Stimulated activated CD4-positive, alpha-beta T cell treated with anti-CD3 and anti-CD28 coated beads, Interleukin-4, amount 100 ng/mL, for 4 hours (primary cell): ENCODE measurements at regions not wholly inside any gene's neighbourhood (a gene's known extent, or its start where the extent isn't known, plus 50 kb on each side); places are given as distances from the start of the nearest gene placed in this dataset.
A peak's percentile ranks its signal among the peaks of the same experiment; 100 is the strongest.
"Not testable (repeated sequence)": the region's sequence is repeated elsewhere in the genome, so short reads cannot be mapped to it uniquely, and the experiment has no call there.

ENCODE experiments used
- DNase-seq, 2 experiments: peaks; one replicate each; pipeline ENCODE4 v3.0.0-alpha.2; 2020

DNA sequence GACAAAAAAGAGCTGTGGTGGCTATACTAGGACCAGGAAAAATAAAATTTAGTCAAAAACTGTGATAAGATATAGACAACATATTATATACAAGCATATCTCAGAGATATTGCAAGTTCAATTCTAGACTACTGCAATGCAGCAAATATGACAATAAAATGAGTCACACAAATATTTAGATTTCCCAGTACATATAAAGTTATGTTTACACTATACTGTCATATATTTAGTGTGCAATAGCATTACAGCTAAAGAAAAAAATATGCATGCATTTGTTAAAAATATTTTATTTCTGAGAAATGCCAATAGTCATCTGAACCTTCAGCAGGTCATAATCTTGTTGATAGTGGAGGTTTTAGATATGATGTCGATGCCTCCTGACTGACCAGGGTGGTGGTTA lies 72.1 kb downstream of the AKR1C4 start:
- no peak for DNase-seq

DNA sequence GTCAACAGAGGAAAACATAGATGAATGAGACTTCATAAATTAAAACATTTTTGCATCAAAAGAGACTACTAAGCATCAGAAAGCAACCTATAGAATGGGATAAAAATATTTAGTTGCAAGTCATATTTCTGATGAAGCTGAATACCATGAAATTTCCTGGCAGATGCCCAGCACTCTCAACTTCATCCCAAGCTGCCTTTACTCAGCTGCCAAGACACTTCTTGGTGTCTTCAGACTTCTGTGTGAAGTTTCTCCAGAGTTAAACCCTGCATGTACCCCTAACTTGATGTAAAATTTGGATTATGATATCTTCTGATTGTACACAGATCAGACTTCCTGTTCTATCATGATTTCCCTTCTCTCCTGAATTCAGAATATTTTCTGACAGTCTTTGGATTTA lies 73.2 kb downstream of the AKR1C4 start:
- no peak for DNase-seq

DNA sequence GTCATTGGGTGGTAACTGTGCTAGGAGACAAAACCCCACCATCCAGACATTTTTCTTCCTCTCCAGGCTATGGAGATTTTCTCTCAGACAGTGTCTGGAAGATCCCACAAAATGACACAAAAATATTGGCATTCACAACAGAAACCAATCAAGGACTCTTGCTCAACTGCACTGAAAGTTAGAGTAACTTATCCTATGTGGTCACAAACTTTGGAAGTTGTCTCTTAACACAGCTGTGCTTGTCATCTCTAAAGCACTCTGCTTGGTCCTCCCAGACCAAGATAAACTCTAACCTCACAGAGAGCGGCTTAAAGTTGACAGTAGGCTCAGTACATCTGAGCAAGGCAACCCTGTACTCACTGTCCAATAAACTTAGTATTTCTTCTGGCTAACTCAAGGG lies 74.9 kb downstream of the AKR1C4 start:
- DNase-seq: no peak

- no peak for DNase-seq
These were observed 75.6 kb downstream of the AKR1C4 start for GRCh38 chr10:5272065-5272803.

GRCh38 chr10:5274795-5275194 lies 78.2 kb downstream of the AKR1C4 start:
- no peak for DNase-seq

- DNase-seq: no peak
These were observed 83.4 kb upstream of the UCN3 start for GRCh38 chr10:5281356-5281755.

- no peak for DNase-seq
These were observed 82.6 kb upstream of the UCN3 start for GRCh38 chr10:5282137-5282536.

- DNase-seq: peak; percentile 52 to 60
These were observed 81.2 kb upstream of the UCN3 start for GRCh38 chr10:5283305-5284158.

DNA sequence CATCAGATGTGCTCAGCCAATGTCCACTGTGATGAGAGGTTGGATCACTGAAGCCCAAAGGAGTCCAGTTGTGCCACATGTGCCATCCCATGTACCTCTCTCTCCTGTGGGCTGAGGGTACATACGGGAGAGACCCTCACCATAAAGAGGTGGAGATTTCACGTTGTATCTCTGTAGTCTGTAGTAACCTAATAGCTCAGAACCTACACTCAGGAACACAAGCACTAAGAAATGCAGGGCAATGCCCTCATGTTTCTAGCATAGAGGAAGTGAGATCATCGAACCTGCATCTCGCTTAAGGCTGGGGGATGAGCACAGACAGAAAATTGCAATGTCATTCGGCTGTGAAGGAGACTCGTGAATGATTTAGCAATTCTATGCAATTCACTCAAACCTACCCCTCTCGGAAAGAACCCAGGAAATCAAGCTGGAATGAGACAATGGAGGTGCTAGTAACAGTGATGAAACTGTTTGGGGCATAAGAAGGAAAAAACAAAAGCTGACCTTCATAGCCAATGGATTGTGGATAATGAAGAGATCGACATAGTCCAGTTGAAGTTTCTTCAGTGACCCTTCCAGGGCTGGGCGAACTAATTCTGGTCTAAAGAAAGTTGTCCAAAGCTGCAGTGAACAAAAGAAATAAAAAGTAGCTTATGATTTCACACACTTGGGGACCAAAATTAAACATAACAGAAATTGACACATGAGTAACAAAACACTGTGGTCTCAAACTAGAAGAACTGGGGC lies 80.3 kb upstream of the UCN3 start:
- DNase-seq: peak in 1 of 2 experiments; percentile 44

GRCh38 chr10:5285186-5285585 lies 79.6 kb upstream of the UCN3 start:
- no peak for DNase-seq

DNA sequence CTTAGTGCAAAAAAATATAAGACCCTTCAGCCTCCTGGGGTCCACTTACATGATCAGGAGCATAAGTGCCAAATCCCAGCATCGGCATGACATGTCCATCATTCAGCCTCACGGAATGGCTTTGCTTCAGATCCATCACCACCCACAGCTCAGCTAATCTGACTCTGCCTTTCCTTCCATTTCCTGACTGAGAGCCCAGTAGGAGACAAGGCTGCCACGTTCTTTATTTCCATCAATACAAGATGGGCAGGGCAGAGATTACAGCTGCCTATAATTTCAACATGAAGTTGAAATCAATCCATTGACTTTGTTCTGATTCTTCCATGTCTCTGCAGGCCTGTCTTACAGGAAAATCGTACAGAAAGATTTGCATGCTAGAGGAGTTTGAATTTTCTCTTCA lies 76.4 kb upstream of the UCN3 start:
- DNase-seq: no peak

GRCh38 chr10:5289228-5289627 lies 75.5 kb upstream of the UCN3 start:
- DNase-seq: not testable (repeated sequence)

GRCh38 chr10:5291501-5292195 lies 73.1 kb upstream of the UCN3 start:
- DNase-seq: peak; percentile 55 to 73

DNA sequence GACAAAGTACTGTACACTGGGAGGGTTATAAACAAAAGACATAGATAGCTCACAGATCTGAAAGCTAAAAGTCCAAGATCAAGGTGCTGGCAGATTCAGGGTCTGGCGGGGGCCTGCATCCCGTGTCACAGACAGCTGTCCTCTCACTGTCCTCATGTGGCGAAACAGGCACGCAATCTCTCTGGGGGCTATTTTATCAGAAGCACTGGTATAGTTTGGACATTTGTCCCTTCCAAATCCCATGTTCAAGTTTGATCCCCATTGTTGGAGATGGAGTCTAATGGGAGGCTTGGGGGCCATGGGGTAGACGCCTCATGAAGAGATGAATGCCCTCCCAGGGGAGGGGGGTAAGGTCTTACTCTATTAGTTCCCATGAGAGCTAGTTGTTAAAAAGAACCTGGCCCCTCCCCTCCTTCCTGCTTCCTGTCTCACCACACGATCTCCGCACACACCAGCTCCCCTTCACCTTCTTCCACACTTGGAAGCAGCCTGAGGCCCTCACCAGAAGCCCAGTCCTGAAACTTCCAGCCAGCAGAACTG lies 72.5 kb upstream of the UCN3 start:
- DNase-seq: peak; percentile 18 to 38

DNA sequence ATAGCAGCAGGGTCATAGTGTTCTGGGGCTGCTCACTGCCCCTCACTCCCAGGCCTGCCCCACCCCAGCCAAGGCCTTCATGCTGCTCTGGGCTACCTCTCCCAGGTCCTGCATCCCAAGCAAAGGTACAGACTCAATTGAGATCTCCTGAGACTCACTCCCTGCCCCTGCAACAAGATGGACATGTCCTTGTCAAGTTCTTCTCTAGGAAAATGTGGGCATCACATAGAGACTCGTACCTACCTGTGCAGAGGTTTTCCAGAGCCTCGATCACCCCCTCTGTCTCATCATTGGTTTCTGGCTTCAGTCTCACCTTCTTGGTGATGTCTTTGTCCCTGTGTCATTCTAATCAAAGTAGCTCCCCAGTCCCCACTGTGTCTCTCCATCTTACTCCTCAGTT lies 71.8 kb upstream of the UCN3 start:
- DNase-seq: not testable (repeated sequence)

DNA sequence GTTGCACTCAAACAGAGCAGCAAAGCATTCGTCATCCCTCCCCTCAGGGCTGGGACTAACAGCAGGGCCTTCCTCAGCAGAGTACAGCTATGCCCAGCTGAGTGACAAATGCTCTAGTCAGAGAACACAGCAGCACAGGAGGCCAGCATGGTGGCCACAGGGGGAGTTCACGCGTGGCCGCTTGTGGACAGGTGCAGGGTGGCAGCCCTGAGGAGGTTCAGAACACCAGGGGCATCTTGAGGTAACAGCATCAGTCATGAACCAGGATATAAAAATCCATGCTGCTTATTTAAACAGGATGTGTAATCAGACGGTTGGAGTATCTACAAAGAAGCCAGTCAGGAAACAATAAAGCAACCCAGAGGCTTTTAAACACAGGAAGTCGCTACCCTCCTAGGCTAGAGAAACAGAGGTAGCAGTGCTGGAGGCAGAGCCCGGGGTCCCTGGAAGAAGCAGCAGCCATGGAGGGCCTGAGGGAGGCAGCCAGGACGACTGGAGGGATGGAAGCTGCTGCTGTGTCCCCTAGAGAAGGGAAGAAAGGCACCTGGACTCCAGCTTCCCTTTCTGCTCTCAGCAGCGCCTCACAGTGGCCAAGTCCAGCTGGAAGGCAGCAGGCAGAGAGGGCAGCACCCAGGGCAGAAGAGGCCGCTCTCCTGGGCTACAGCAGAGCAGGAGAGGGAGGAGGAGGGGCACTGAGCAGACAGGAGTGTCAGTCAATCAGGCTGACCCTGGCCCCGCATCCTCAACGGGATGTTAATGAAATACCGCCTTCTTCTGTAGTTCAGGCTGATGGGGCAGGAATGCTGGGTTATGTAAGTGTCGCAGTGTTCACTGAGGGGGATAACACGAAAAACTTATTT lies 70.8 kb upstream of the UCN3 start:
- DNase-seq: peak; percentile 62 to 76

GRCh38 chr10:5297466-5297865 lies 67.3 kb upstream of the UCN3 start:
- DNase-seq: peak in 1 of 2 experiments; percentile 22

- no peak for DNase-seq
These were observed 66.8 kb upstream of the UCN3 start for GRCh38 chr10:5297996-5298395.

DNA sequence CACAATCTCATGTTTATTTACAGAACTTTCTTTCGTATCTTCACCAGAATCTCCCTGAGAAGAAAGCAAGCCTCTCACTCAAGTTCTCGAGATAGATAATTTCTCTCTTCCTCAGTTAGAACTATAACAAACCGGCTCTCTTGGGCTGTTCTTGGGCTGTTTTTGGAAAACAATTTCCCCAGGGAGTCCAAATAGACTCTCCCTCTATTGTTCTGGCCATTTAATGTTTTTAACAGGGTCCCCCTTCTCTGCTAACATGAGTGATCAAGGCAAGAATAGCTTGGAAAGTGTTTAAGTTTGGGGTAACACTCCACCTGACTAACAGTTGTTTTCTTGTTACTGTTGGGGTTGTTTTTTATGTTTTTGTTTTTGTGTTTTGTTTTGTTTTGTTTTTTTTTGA lies 64.8 kb upstream of the UCN3 start:
- DNase-seq: no peak

GRCh38 chr10:5303504-5303903 lies 61.3 kb upstream of the UCN3 start:
- DNase-seq: no peak

DNA sequence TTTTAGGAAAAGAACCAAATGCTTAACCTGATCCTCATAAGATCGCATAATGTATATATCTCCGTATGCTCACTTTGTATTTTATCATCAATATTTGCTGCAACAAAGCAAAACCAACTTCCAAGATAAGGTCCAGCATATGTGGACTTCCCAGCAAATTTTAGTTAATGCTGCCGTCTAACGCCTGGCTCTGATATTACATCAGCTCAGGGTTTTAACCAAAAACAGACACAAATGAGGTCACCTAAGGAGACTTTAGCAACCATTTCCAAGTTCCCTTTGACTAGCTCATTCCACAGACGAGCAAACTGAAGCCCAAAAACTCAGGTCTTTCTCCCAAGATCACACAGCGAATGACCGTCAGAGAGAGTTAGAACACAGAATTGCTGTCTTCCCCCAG lies 59.4 kb upstream of the UCN3 start:
- no peak for DNase-seq

GRCh38 chr10:5310914-5311313 lies 53.9 kb upstream of the UCN3 start:
- no peak for DNase-seq
